ENCODE measurements at regions not wholly inside any gene's neighbourhood (a gene's known extent, or its start where the extent isn't known, plus 50 kb on each side); places are given as distances from the start of the nearest gene placed in this dataset.

DNA sequence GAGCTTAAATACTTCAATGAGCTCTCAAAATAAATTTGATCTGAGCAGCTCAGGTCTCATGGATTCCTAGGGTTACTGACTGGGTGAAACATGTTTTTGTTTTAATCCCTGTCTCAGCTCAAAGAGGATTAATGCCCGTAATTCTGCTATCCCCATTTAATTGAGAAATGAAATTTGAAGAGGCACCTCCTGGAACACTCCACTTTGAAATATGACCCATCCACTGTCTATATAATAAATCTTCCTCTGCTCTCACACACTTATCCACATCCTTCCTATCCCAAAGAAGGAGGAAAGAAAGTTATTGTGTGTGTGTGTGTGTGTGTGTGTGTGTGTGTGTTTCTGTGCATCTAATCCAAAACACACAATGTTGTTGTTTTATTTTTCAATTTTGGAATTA, 2082.4 kb upstream of the PIK3C3 start:
- Histone ChIP-seq H3K36me3 (ENCODE audit: control insufficient read depth in 2 of 2, insufficient read depth in 2 of 2, low read length in 1 of 2) (no peaks in the 10 kb centered on the region), H3K4me1 (ENCODE audit: control insufficient read depth in 2 of 2, insufficient read depth in 2 of 2, low read length in 1 of 2) (no peaks in the 10 kb centered on the region), H3K9me3 (ENCODE audit: control insufficient read depth in 2 of 2, insufficient read depth in 1 of 2, low read depth in 1 of 2, low read length in 1 of 2) (no peaks in the 10 kb centered on the region), H3K4me3 (ENCODE audit: low read depth in 1 of 2, low read length in 2 of 2) (no peak overlapping the region), H3K27me3 (ENCODE audit: control insufficient read depth in 1 of 2, insufficient read depth in 2 of 2, low read length in 2 of 2) (no peaks in the 10 kb centered on the region), H3K27ac (ENCODE audit: low read depth in 2 of 2, low read length in 1 of 2) (no peak overlapping the region)
- 56 to 62% methylated on average over 1 of the region's 1 CpG for WGBS, 2 donors

DNA sequence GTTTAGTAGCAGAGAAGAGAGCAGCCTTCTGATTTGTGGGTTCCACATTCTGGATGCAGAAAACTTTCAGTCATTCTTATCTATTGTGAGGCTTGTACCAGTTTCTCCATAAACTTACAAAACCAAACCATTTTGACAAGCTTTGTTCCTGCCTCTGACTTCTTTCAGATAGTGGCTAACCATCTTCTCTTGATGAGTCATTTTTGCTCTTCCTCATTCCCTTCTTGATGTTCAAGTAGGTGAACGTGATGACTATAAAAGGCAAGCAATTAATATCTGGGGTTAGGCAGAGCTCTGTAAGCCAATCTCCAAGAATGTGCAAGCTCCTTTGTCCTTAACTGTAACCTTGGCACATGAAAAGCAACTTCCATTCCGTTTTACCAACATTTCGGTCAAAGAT, 2083.1 kb upstream of the PIK3C3 start:
- H3K4me1 ChIP-seq (ENCODE audit: control insufficient read depth in 2 of 2, insufficient read depth in 2 of 2, low read length in 1 of 2): no peaks in the 10 kb centered on the region
- H3K4me3 ChIP-seq (ENCODE audit: low read depth in 1 of 2, low read length in 2 of 2): no peak overlapping the region
- no peaks in the 10 kb centered on the region for H3K27me3 ChIP-seq (ENCODE audit: control insufficient read depth in 1 of 2, insufficient read depth in 2 of 2, low read length in 2 of 2)
- WGBS, 2 donors: 70 to 75% methylated on average over 3 of the region's 3 CpGs
- H3K36me3 ChIP-seq (ENCODE audit: control insufficient read depth in 2 of 2, insufficient read depth in 2 of 2, low read length in 1 of 2): no peaks in the 10 kb centered on the region
- H3K27ac ChIP-seq (ENCODE audit: low read depth in 2 of 2, low read length in 1 of 2): no peak overlapping the region
- H3K9me3 ChIP-seq (ENCODE audit: control insufficient read depth in 2 of 2, insufficient read depth in 1 of 2, low read depth in 1 of 2, low read length in 1 of 2): no peaks in the 10 kb centered on the region

DNA sequence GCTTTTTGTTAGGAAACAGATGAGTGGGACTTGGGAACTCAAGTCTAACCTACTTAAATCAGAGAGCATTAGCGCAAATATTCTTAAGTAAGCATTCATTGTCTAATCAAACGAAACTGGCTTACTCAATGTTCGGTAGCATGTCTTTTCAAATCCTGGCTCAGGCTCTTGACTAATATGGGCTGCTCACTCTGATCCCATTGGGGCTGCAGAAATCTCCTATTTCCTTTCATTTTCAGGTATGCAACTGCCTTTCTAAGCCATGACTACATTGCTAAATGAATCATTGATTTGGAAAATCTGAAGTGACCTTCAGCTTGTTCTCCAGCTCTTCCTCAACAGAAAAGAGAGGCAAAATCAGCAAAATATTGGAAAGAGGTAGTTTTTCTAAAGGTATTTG, 2084.4 kb upstream of the PIK3C3 start:
- Histone ChIP-seq H3K27ac (ENCODE audit: low read depth in 2 of 2, low read length in 1 of 2) (no peak overlapping the region), H3K27me3 (ENCODE audit: control insufficient read depth in 1 of 2, insufficient read depth in 2 of 2, low read length in 2 of 2) (no peaks in the 10 kb centered on the region), H3K4me1 (ENCODE audit: control insufficient read depth in 2 of 2, insufficient read depth in 2 of 2, low read length in 1 of 2) (no peaks in the 10 kb centered on the region), H3K4me3 (ENCODE audit: low read depth in 1 of 2, low read length in 2 of 2) (no peak overlapping the region), H3K36me3 (ENCODE audit: control insufficient read depth in 2 of 2, insufficient read depth in 2 of 2, low read length in 1 of 2) (no peaks in the 10 kb centered on the region), H3K9me3 (ENCODE audit: control insufficient read depth in 2 of 2, insufficient read depth in 1 of 2, low read depth in 1 of 2, low read length in 1 of 2) (no peaks in the 10 kb centered on the region)
- WGBS, 2 donors: 46 to 48% methylated on average over 3 of the region's 3 CpGs

DNA sequence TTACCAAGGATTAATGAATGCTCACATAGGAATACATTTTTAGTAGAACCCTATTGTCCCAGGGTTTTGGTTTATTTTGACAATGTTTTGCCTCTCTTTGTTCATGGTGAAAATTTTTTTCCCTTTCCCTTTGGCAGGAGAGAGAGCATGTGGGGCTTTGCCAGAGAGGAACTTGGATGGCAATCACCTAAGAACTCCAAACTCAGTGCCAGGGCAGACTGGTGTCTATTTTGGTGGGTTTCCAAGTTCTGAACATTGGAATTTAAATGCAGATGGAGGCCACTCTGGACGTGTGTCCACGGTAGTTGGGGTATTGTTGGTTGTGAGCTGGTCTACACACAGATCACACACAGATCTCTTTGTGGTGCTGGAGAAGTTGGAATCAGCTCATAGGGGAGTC, 2091.1 kb upstream of the PIK3C3 start:
- Histone ChIP-seq H3K9me3 (ENCODE audit: control insufficient read depth in 2 of 2, insufficient read depth in 1 of 2, low read depth in 1 of 2, low read length in 1 of 2) (no peaks in the 10 kb centered on the region), H3K4me3 (ENCODE audit: low read depth in 1 of 2, low read length in 2 of 2) (no peak overlapping the region), H3K27me3 (ENCODE audit: control insufficient read depth in 1 of 2, insufficient read depth in 2 of 2, low read length in 2 of 2) (no peaks in the 10 kb centered on the region), H3K27ac (ENCODE audit: low read depth in 2 of 2, low read length in 1 of 2) (no peak overlapping the region), H3K36me3 (ENCODE audit: control insufficient read depth in 2 of 2, insufficient read depth in 2 of 2, low read length in 1 of 2) (no peaks in the 10 kb centered on the region), H3K4me1 (ENCODE audit: control insufficient read depth in 2 of 2, insufficient read depth in 2 of 2, low read length in 1 of 2) (no peaks in the 10 kb centered on the region)
- 28 to 47% methylated on average over 2 of the region's 2 CpGs for WGBS, 2 donors

DNA sequence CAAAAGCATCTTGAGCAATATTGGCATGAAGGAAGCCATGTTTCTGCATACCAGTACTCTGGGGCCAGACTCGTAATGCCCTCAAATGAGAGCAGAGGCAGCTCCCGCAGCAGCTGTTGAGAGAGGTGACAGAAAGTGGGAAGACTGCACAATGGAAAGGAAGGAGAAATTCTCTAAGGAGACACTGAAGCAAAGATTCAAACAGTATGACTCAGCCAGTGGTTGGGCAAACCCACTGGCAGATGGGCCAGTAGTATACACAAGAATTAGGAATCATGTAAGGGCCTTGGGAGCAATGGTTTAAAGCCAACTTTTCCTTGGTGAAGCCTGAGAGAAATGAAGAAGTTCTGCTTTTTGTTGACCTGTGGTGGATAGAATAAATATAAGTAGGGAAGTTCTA, 2092.7 kb upstream of the PIK3C3 start:
- H3K9me3 ChIP-seq (ENCODE audit: control insufficient read depth in 2 of 2, insufficient read depth in 1 of 2, low read depth in 1 of 2, low read length in 1 of 2): no peaks in the 10 kb centered on the region
- no peak overlapping the region for H3K4me3 ChIP-seq (ENCODE audit: low read depth in 1 of 2, low read length in 2 of 2)
- H3K27ac ChIP-seq (ENCODE audit: low read depth in 2 of 2, low read length in 1 of 2): no peak overlapping the region
- 81 to 89% methylated on average over 2 of the region's 2 CpGs for WGBS, 2 donors
- no peaks in the 10 kb centered on the region for H3K36me3 ChIP-seq (ENCODE audit: control insufficient read depth in 2 of 2, insufficient read depth in 2 of 2, low read length in 1 of 2)
- H3K4me1 ChIP-seq (ENCODE audit: control insufficient read depth in 2 of 2, insufficient read depth in 2 of 2, low read length in 1 of 2): no peaks in the 10 kb centered on the region
- H3K27me3 ChIP-seq (ENCODE audit: control insufficient read depth in 1 of 2, insufficient read depth in 2 of 2, low read length in 2 of 2): no peaks in the 10 kb centered on the region

DNA sequence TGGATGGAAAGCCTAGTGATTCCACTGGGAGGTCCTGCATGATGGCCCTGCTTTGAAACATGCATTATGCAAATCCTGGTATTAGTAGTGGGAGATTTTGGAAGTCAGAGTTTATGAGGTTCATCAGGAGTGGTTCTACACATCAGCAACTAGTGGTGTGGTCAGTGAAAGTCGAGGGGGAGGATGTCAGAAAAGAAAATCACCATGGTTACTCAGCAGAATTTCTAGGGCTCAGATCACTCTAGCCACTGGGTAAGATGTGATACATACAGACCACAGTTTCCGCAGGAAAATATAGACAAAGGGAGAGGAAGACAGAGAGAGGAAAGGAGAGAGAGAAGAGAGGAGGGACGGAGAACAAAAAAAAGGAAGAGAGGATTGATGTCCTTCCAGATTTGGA, 2100.7 kb upstream of the PIK3C3 start:
- H3K27me3 ChIP-seq (ENCODE audit: control insufficient read depth in 1 of 2, insufficient read depth in 2 of 2, low read length in 2 of 2): no peaks in the 10 kb centered on the region
- WGBS, 2 donors: 74 to 77% methylated on average over 3 of the region's 3 CpGs
- H3K4me3 ChIP-seq (ENCODE audit: low read depth in 1 of 2, low read length in 2 of 2): no peak overlapping the region
- H3K27ac ChIP-seq (ENCODE audit: low read depth in 2 of 2, low read length in 1 of 2): no peak overlapping the region
- no peaks in the 10 kb centered on the region for H3K9me3 ChIP-seq (ENCODE audit: control insufficient read depth in 2 of 2, insufficient read depth in 1 of 2, low read depth in 1 of 2, low read length in 1 of 2)
- no peaks in the 10 kb centered on the region for H3K36me3 ChIP-seq (ENCODE audit: control insufficient read depth in 2 of 2, insufficient read depth in 2 of 2, low read length in 1 of 2)
- no peaks in the 10 kb centered on the region for H3K4me1 ChIP-seq (ENCODE audit: control insufficient read depth in 2 of 2, insufficient read depth in 2 of 2, low read length in 1 of 2)

DNA sequence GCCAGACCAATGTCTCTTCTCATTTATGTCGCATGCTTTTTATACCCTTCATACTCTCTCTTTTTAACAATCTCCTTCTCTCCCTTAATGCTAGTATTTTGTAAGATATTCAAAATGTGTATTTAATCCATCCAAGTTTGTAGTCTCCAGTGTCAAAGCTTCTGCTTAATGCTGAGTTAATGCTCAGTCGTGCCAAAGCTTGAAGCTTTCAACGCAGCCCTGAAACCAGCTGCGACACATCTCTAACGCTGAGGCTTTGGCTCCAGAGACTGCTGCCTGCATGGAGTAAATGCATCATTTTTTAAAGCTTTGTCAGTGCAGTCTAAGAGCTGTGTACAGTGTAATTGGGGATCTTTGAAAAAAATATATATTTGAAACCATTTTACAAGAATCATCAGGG, 2108.8 kb upstream of the PIK3C3 start:
- H3K27me3 ChIP-seq (ENCODE audit: control insufficient read depth in 1 of 2, insufficient read depth in 2 of 2, low read length in 2 of 2): no peaks in the 10 kb centered on the region
- H3K9me3 ChIP-seq (ENCODE audit: control insufficient read depth in 2 of 2, insufficient read depth in 1 of 2, low read depth in 1 of 2, low read length in 1 of 2): no peaks in the 10 kb centered on the region
- H3K36me3 ChIP-seq (ENCODE audit: control insufficient read depth in 2 of 2, insufficient read depth in 2 of 2, low read length in 1 of 2): no peaks in the 10 kb centered on the region
- no peak overlapping the region for H3K27ac ChIP-seq (ENCODE audit: low read depth in 2 of 2, low read length in 1 of 2)
- H3K4me1 ChIP-seq (ENCODE audit: control insufficient read depth in 2 of 2, insufficient read depth in 2 of 2, low read length in 1 of 2): peaks cover 0 to 4% of the 10 kb centered on the region in 2 donors
- WGBS, 2 donors: 38 to 45% methylated on average over 5 of the region's 5 CpGs
- H3K4me3 ChIP-seq (ENCODE audit: low read depth in 1 of 2, low read length in 2 of 2): no peak overlapping the region

DNA sequence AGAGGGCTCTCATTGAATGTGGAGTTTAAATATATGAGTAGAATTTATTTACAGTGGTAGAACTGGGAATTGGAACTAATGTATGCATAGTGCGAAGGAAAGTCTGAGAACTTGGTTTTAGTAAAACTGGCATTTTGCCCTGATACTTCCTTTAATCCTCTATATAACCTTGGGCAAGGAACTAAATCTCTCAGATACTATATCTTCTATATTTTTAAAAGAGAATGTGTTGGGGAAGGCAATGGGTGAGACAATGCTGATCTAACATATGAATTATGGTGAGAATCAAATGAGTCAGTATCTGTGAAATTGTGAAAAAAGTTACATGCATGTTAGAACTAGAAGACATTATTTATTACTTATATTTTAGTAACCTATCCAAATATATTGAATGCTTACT, 2109.4 kb upstream of the PIK3C3 start:
- H3K4me1 ChIP-seq (ENCODE audit: control insufficient read depth in 2 of 2, insufficient read depth in 2 of 2, low read length in 1 of 2): peaks cover 0 to 6% of the 10 kb centered on the region in 2 donors
- H3K9me3 ChIP-seq (ENCODE audit: control insufficient read depth in 2 of 2, insufficient read depth in 1 of 2, low read depth in 1 of 2, low read length in 1 of 2): no peaks in the 10 kb centered on the region
- H3K27ac ChIP-seq (ENCODE audit: low read depth in 2 of 2, low read length in 1 of 2): no peak overlapping the region
- no peak overlapping the region for H3K4me3 ChIP-seq (ENCODE audit: low read depth in 1 of 2, low read length in 2 of 2)
- no peaks in the 10 kb centered on the region for H3K27me3 ChIP-seq (ENCODE audit: control insufficient read depth in 1 of 2, insufficient read depth in 2 of 2, low read length in 2 of 2)
- H3K36me3 ChIP-seq (ENCODE audit: control insufficient read depth in 2 of 2, insufficient read depth in 2 of 2, low read length in 1 of 2): no peaks in the 10 kb centered on the region
- 47 to 79% methylated on average over 1 of the region's 1 CpG for WGBS, 2 donors

DNA sequence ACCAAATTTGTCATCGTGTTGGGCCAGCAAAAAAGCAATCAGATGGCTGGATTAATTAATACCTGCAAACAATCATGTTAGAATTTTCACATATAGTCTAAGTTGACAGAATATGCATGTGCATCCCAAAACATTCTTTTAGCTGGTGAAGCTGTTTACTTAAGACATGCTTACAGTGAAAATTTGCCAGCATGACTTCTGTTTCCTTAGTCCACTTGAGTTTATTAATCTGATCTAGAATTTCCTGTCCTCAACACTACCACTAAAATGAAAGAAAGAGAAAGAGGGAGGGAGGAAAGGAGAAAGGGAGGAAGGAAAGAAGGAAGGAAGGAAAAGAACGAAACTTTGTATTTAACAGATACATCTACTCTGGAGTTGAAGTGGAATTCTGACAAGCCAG, 2109.9 kb upstream of the PIK3C3 start:
- 62 to 69% methylated on average over 2 of the region's 2 CpGs for WGBS, 2 donors

DNA sequence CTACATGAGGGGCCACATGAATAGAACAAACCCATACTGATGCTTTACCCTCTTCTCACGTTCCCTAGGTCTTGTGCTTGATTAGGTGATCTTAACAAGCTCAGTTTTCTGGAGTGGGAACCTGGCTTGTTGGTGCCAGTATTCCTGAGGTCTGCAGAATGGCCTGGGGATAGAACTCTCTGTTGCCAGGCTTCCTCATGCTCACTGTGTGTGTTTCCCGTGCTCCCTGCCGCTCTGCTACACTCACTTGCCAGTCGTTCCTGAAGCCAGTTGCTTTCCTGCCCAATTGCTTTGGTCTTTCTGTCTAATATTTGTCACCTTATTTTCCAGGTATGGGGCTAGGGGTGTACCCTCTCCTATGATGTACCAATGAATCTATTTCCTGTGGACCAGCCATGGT, 2111.5 kb upstream of the PIK3C3 start:
- Histone ChIP-seq H3K4me1 (ENCODE audit: control insufficient read depth in 2 of 2, insufficient read depth in 2 of 2, low read length in 1 of 2) (peaks cover 0 to 6% of the 10 kb centered on the region in 2 donors), H3K36me3 (ENCODE audit: control insufficient read depth in 2 of 2, insufficient read depth in 2 of 2, low read length in 1 of 2) (no peaks in the 10 kb centered on the region), H3K27ac (ENCODE audit: low read depth in 2 of 2, low read length in 1 of 2) (no peak overlapping the region), H3K27me3 (ENCODE audit: control insufficient read depth in 1 of 2, insufficient read depth in 2 of 2, low read length in 2 of 2) (no peaks in the 10 kb centered on the region), H3K4me3 (ENCODE audit: low read depth in 1 of 2, low read length in 2 of 2) (no peak overlapping the region), H3K9me3 (ENCODE audit: control insufficient read depth in 2 of 2, insufficient read depth in 1 of 2, low read depth in 1 of 2, low read length in 1 of 2) (no peaks in the 10 kb centered on the region)
- WGBS, 2 donors: 44 to 61% methylated on average over 4 of the region's 4 CpGs

More for the DNA sequence above, 2109.9 kb upstream of the PIK3C3 start:
- peaks cover 0 to 6% of the 10 kb centered on the region in 2 donors for H3K4me1 ChIP-seq (ENCODE audit: control insufficient read depth in 2 of 2, insufficient read depth in 2 of 2, low read length in 1 of 2)
- H3K4me3 ChIP-seq (ENCODE audit: low read depth in 1 of 2, low read length in 2 of 2): no peak overlapping the region
- H3K9me3 ChIP-seq (ENCODE audit: control insufficient read depth in 2 of 2, insufficient read depth in 1 of 2, low read depth in 1 of 2, low read length in 1 of 2): no peaks in the 10 kb centered on the region
- no peaks in the 10 kb centered on the region for H3K36me3 ChIP-seq (ENCODE audit: control insufficient read depth in 2 of 2, insufficient read depth in 2 of 2, low read length in 1 of 2)
- no peaks in the 10 kb centered on the region for H3K27me3 ChIP-seq (ENCODE audit: control insufficient read depth in 1 of 2, insufficient read depth in 2 of 2, low read length in 2 of 2)
- H3K27ac ChIP-seq (ENCODE audit: low read depth in 2 of 2, low read length in 1 of 2): no peak overlapping the region

Data from esophagus (tissue), 2 donors.